HG03139 (cell line): ENCODE measurements at regions not wholly inside any gene's neighbourhood (a gene's known extent, or its start where the extent isn't known, plus 50 kb on each side); places are given as distances from the start of the nearest gene placed in this dataset.

Experiments used
- ATAC-seq: cut with Tn5 transposase; IDR thresholded peaks from one replicate; pipeline ENCODE4 v1.9.1; 2021; ENCODE audit not compliant: unreplicated experiment

GRCh38 chr3:150269526-150269925 is 138.6 kb upstream of the TSC22D2 start:
- no peak for ATAC-seq

GRCh38 chr3:150268426-150269391 is 139.4 kb upstream of the TSC22D2 start:
- no peak for ATAC-seq

GRCh38 chr3:150267288-150267687 is 140.8 kb upstream of the TSC22D2 start:
- ATAC-seq = no peak

- no peak for ATAC-seq
Observed at GRCh38 chr3:150265305-150265704, 142.8 kb upstream of the TSC22D2 start.

- ATAC-seq = no peak
Observed at GRCh38 chr3:150264561-150265279, 143.4 kb upstream of the TSC22D2 start.

GRCh38 chr3:150261958-150262357 is 146.1 kb upstream of the TSC22D2 start:
- ATAC-seq = no peak

GRCh38 chr3:150261418-150261817 is 146.7 kb upstream of the TSC22D2 start:
- ATAC-seq = no peak

GRCh38 chr3:150260398-150260710 is 147.7 kb upstream of the TSC22D2 start:
- no peak for ATAC-seq

- no peak for ATAC-seq
Observed at GRCh38 chr3:150259526-150260397, 148.3 kb upstream of the TSC22D2 start.

- no peak for ATAC-seq
Observed at GRCh38 chr3:150256782-150257181, 151.3 kb upstream of the TSC22D2 start.

- ATAC-seq = no peak
Observed at GRCh38 chr3:150256318-150256717, 151.8 kb upstream of the TSC22D2 start.

- ATAC-seq = no peak
Observed at GRCh38 chr3:150255826-150256225, 152.3 kb upstream of the TSC22D2 start.

- no peak for ATAC-seq
Observed at GRCh38 chr3:150255413-150255812, 152.7 kb upstream of the TSC22D2 start.

- no peak for ATAC-seq
Observed at GRCh38 chr3:150254309-150254708, 153.8 kb upstream of the TSC22D2 start.

GRCh38 chr3:150253622-150254021 is 154.5 kb upstream of the TSC22D2 start:
- no peak for ATAC-seq

- ATAC-seq = no peak
Observed at GRCh38 chr3:150252462-150252861, 155.6 kb upstream of the TSC22D2 start.

GRCh38 chr3:150251187-150252062 is 156.7 kb upstream of the TSC22D2 start:
- no peak for ATAC-seq

GRCh38 chr3:150249779-150250470 is 158.2 kb upstream of the TSC22D2 start:
- ATAC-seq = no peak

- no peak for ATAC-seq
Observed at GRCh38 chr3:150248888-150249681, 159.0 kb upstream of the TSC22D2 start.
